Hepatocyte (in vitro differentiated cells): ENCODE measurements at regions not wholly inside any gene's neighbourhood (a gene's known extent, or its start where the extent isn't known, plus 50 kb on each side); places are given as distances from the start of the nearest gene placed in this dataset.

Experiments used
- EZH2 ChIP-seq: fragments of 200-600 bp; sonication (generic); IDR thresholded peaks from 2 replicates; pipeline ENCODE4 v1.6.1; 2016; ENCODE audit warnings: antibody characterized with exemption, mild to moderate bottlenecking, borderline replicate concordance
- EZH2phosphoT487 ChIP-seq: fragments of 200-600 bp; sonication (generic); IDR thresholded peaks from one replicate; pipeline ENCODE4 v1.6.1; 2018; ENCODE audit warnings: antibody characterized with exemption, mild to moderate bottlenecking, low read depth, moderate library complexity; ENCODE audit not compliant: unreplicated experiment, severe bottlenecking
- TF ChIP-seq, protein P1 (sequence below): fragments of 200-600 bp; sonication (generic); IDR thresholded peaks from 2 replicates; pipeline ENCODE4 v1.5.1; 2016; ENCODE audit warnings: antibody characterized with exemption, mild to moderate bottlenecking; ENCODE audit not compliant: poor library complexity

DNA sequence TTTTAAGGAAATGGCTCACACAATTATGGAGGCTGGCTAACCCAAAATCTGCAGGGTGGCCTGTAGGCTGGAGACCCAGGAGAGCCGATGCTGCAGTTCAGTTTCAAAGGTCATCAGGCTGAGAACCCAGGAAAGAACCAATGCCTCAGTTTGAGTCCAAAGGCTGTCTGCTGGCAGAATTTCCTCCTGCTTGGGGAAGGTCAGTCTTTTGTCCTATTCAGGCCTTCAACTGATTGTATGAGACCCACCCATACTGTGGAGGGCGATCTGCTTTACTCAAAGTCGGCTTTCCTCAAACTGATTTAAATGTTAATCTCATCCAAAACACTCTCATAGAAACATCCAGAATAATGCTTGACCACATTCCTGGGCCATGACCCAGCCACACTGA lies 189.7 kb upstream of the CDYL start:
- TF ChIP-seq, protein P1, sequence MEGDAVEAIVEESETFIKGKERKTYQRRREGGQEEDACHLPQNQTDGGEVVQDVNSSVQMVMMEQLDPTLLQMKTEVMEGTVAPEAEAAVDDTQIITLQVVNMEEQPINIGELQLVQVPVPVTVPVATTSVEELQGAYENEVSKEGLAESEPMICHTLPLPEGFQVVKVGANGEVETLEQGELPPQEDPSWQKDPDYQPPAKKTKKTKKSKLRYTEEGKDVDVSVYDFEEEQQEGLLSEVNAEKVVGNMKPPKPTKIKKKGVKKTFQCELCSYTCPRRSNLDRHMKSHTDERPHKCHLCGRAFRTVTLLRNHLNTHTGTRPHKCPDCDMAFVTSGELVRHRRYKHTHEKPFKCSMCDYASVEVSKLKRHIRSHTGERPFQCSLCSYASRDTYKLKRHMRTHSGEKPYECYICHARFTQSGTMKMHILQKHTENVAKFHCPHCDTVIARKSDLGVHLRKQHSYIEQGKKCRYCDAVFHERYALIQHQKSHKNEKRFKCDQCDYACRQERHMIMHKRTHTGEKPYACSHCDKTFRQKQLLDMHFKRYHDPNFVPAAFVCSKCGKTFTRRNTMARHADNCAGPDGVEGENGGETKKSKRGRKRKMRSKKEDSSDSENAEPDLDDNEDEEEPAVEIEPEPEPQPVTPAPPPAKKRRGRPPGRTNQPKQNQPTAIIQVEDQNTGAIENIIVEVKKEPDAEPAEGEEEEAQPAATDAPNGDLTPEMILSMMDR, result no peak
- TF ChIP-seq EZH2 (no peak), EZH2phosphoT487 (no peak)
